ENCODE measurements at regions not wholly inside any gene's neighbourhood (a gene's known extent, or its start where the extent isn't known, plus 50 kb on each side); places are given as distances from the start of the nearest gene placed in this dataset.

DNA sequence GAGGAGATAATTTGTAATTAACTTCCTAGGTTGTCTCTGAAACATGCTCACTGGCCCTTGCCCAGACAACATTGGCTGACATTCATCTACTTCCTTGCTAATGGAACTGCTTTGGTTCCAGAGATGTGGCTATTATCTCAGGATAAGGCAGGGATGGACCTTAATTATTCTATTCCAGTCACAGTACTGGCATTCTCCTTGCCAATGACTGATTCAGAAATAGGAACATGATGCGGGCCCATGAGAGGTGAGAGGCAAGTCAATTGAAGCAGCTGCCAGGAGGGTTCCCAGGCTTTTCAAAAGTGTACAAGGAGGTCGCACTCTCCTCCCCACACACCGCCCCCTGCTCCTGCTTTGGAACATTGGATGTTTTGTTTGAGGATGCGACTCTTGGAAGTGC is 109.6 kb upstream of the DGKB start:
- TF ChIP-seq, protein P1, sequence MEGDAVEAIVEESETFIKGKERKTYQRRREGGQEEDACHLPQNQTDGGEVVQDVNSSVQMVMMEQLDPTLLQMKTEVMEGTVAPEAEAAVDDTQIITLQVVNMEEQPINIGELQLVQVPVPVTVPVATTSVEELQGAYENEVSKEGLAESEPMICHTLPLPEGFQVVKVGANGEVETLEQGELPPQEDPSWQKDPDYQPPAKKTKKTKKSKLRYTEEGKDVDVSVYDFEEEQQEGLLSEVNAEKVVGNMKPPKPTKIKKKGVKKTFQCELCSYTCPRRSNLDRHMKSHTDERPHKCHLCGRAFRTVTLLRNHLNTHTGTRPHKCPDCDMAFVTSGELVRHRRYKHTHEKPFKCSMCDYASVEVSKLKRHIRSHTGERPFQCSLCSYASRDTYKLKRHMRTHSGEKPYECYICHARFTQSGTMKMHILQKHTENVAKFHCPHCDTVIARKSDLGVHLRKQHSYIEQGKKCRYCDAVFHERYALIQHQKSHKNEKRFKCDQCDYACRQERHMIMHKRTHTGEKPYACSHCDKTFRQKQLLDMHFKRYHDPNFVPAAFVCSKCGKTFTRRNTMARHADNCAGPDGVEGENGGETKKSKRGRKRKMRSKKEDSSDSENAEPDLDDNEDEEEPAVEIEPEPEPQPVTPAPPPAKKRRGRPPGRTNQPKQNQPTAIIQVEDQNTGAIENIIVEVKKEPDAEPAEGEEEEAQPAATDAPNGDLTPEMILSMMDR (conservative IDR thresholded peaks at IDR 0.05; ENCODE audit: low read length) = no peak
- TF ChIP-seq EZH2phosphoT487 (IDR thresholded peaks at IDR 0.05; ENCODE audit: borderline replicate concordance, low read depth, low read length) = no peak

Measured in OCI-LY7 (cell line).